CD4-positive, alpha-beta T cell treated with Interleukin-17A for 4 hours (primary cell): ENCODE measurements at regions not wholly inside any gene's neighbourhood (a gene's known extent, or its start where the extent isn't known, plus 50 kb on each side); places are given as distances from the start of the nearest gene placed in this dataset.
"Not testable (repeated sequence)": the region's sequence is repeated elsewhere in the genome, so short reads cannot be mapped to it uniquely, and the experiment has no call there.

Experiments
- DNase-seq: peaks from one replicate; pipeline ENCODE4 v3.0.0-alpha.2; 2020; ENCODE audit warnings: mixed read lengths

GRCh38 chr11:90717522-90717921, 494.7 kb upstream of the CHORDC1 start:
- no peak for DNase-seq

- DNase-seq: no peak
These were observed 482.8 kb upstream of the CHORDC1 start for GRCh38 chr11:90705661-90706060.

GRCh38 chr11:90704510-90704909, 481.7 kb upstream of the CHORDC1 start:
- no peak for DNase-seq

- no peak for DNase-seq
These were observed 478.9 kb upstream of the CHORDC1 start for GRCh38 chr11:90701716-90702115.

- no peak for DNase-seq
These were observed 478.1 kb upstream of the CHORDC1 start for GRCh38 chr11:90700789-90701439.

- DNase-seq: no peak
These were observed 477.0 kb upstream of the CHORDC1 start for GRCh38 chr11:90699791-90700400.

GRCh38 chr11:90698238-90698637, 475.4 kb upstream of the CHORDC1 start:
- DNase-seq: no peak

GRCh38 chr11:90675496-90675895, 452.6 kb upstream of the CHORDC1 start:
- DNase-seq: not testable (repeated sequence)

GRCh38 chr11:90669094-90669493, 446.2 kb upstream of the CHORDC1 start:
- no peak for DNase-seq

- DNase-seq: no peak
These were observed 445.7 kb upstream of the CHORDC1 start for GRCh38 chr11:90668502-90668901.

GRCh38 chr11:90661233-90661632, 438.4 kb upstream of the CHORDC1 start:
- DNase-seq: no peak

GRCh38 chr11:90656171-90656570, 433.3 kb upstream of the CHORDC1 start:
- no peak for DNase-seq

- no peak for DNase-seq
These were observed 427.3 kb upstream of the CHORDC1 start for GRCh38 chr11:90650153-90650552.

GRCh38 chr11:90646706-90647105, 423.9 kb upstream of the CHORDC1 start:
- DNase-seq: no peak

- no peak for DNase-seq
These were observed 423.4 kb upstream of the CHORDC1 start for GRCh38 chr11:90646266-90646665.

- no peak for DNase-seq
These were observed 416.7 kb upstream of the CHORDC1 start for GRCh38 chr11:90639461-90639993.

- DNase-seq: no peak
These were observed 413.0 kb upstream of the CHORDC1 start for GRCh38 chr11:90635886-90636285.

- no peak for DNase-seq
These were observed 412.3 kb upstream of the CHORDC1 start for GRCh38 chr11:90635151-90635550.

GRCh38 chr11:90630176-90630575, 407.3 kb upstream of the CHORDC1 start:
- DNase-seq: no peak

- DNase-seq: no peak
These were observed 406.5 kb upstream of the CHORDC1 start for GRCh38 chr11:90629229-90629806.

GRCh38 chr11:90614318-90614717, 391.5 kb upstream of the CHORDC1 start:
- DNase-seq: no peak

- not testable (repeated sequence) for DNase-seq
These were observed 390.2 kb upstream of the CHORDC1 start for GRCh38 chr11:90613037-90613436.

- DNase-seq: no peak
These were observed 383.9 kb upstream of the CHORDC1 start for GRCh38 chr11:90606721-90607120.

GRCh38 chr11:90601261-90601660, 378.4 kb upstream of the CHORDC1 start:
- DNase-seq: no peak
